IPS-18a (cell line): ENCODE measurements at regions not wholly inside any gene's neighbourhood (a gene's known extent, or its start where the extent isn't known, plus 50 kb on each side); places are given as distances from the start of the nearest gene placed in this dataset.

Experiments
- H3K27ac ChIP-seq: one replicate; pipeline ENCODE4 v1.5.1; 2013; ENCODE audit warnings: low read length
- H3K27me3 ChIP-seq: one replicate; pipeline ENCODE4 v1.6.1; 2013; ENCODE audit warnings: mild to moderate bottlenecking, low read length; ENCODE audit not compliant: control insufficient read depth, insufficient read depth
- H3K36me3 ChIP-seq: one replicate; pipeline ENCODE4 v1.6.1; 2013; ENCODE audit warnings: low read depth, low read length; ENCODE audit not compliant: control insufficient read depth
- H3K4me1 ChIP-seq: one replicate; pipeline ENCODE4 v1.6.1; 2013; ENCODE audit warnings: low read depth, low read length; ENCODE audit not compliant: control insufficient read depth
- H3K4me3 ChIP-seq: one replicate; pipeline ENCODE4 v1.5.1; 2013; ENCODE audit warnings: low read length
- H3K9ac ChIP-seq: one replicate; pipeline ENCODE4 v1.6.1; 2013; ENCODE audit warnings: mild to moderate bottlenecking, low read length, moderate library complexity
- H3K9me3 ChIP-seq: one replicate; pipeline ENCODE4 v1.6.1; 2013; ENCODE audit warnings: low read depth, low read length; ENCODE audit not compliant: control insufficient read depth

GRCh38 chr10:57706016-57706415 is 561.7 kb downstream of the IPMK start:
- Histone ChIP-seq H3K9ac (no peak overlapping the region), H3K4me1 (peaks cover 17% of the 10 kb centered on the region), H3K27ac (no peak overlapping the region)

GRCh38 chr10:57699944-57700343 is 567.8 kb downstream of the IPMK start:
- H3K36me3 ChIP-seq = no peaks in the 10 kb centered on the region
- no peak overlapping the region for H3K9ac ChIP-seq
- H3K4me1 ChIP-seq = no peaks in the 10 kb centered on the region
- no peak overlapping the region for H3K4me3 ChIP-seq
- no peaks in the 10 kb centered on the region for H3K27me3 ChIP-seq
- no peaks in the 10 kb centered on the region for H3K9me3 ChIP-seq
- H3K27ac ChIP-seq = no peak overlapping the region

More at GRCh38 chr10:57706016-57706415, 561.7 kb downstream of the IPMK start:
- Histone ChIP-seq H3K36me3 (no peaks in the 10 kb centered on the region), H3K27me3 (no peaks in the 10 kb centered on the region), H3K9me3 (no peaks in the 10 kb centered on the region), H3K4me3 (no peak overlapping the region)

- H3K9ac ChIP-seq = no peak overlapping the region
- H3K27me3 ChIP-seq = no peaks in the 10 kb centered on the region
- no peaks in the 10 kb centered on the region for H3K36me3 ChIP-seq
Observed at GRCh38 chr10:57696641-57697040, 571.1 kb downstream of the IPMK start.

GRCh38 chr10:57694956-57695608 is 572.6 kb downstream of the IPMK start:
- Histone ChIP-seq H3K27me3 (no peaks in the 10 kb centered on the region), H3K4me1 (no peaks in the 10 kb centered on the region)

More at GRCh38 chr10:57696641-57697040, 571.1 kb downstream of the IPMK start:
- H3K4me1 ChIP-seq = no peaks in the 10 kb centered on the region
- no peak overlapping the region for H3K4me3 ChIP-seq
- no peaks in the 10 kb centered on the region for H3K9me3 ChIP-seq
- no peak overlapping the region for H3K27ac ChIP-seq

GRCh38 chr10:57692255-57692980 is 575.3 kb downstream of the IPMK start:
- no peaks in the 10 kb centered on the region for H3K36me3 ChIP-seq
- no peaks in the 10 kb centered on the region for H3K27me3 ChIP-seq
- no peaks in the 10 kb centered on the region for H3K4me1 ChIP-seq
- H3K27ac ChIP-seq = no peak overlapping the region
- no peak overlapping the region for H3K9ac ChIP-seq
- no peak overlapping the region for H3K4me3 ChIP-seq
- H3K9me3 ChIP-seq = no peaks in the 10 kb centered on the region

More at GRCh38 chr10:57694956-57695608, 572.6 kb downstream of the IPMK start:
- Histone ChIP-seq H3K4me3 (no peak overlapping the region), H3K9me3 (no peaks in the 10 kb centered on the region), H3K36me3 (no peaks in the 10 kb centered on the region), H3K9ac (no peak overlapping the region), H3K27ac (no peak overlapping the region)

GRCh38 chr10:57689596-57690297 is 577.9 kb downstream of the IPMK start:
- no peaks in the 10 kb centered on the region for H3K27me3 ChIP-seq
- H3K9me3 ChIP-seq = no peaks in the 10 kb centered on the region
- no peaks in the 10 kb centered on the region for H3K36me3 ChIP-seq
- H3K4me3 ChIP-seq = no peak overlapping the region
- H3K4me1 ChIP-seq = no peaks in the 10 kb centered on the region
- H3K27ac ChIP-seq = no peak overlapping the region
- no peak overlapping the region for H3K9ac ChIP-seq

- no peak overlapping the region for H3K4me3 ChIP-seq
- no peak overlapping the region for H3K9ac ChIP-seq
- H3K4me1 ChIP-seq = no peaks in the 10 kb centered on the region
- H3K36me3 ChIP-seq = no peaks in the 10 kb centered on the region
- no peak overlapping the region for H3K27ac ChIP-seq
- no peaks in the 10 kb centered on the region for H3K27me3 ChIP-seq
- no peaks in the 10 kb centered on the region for H3K9me3 ChIP-seq
Observed at GRCh38 chr10:57679916-57680315, 587.8 kb downstream of the IPMK start.

- no peak overlapping the region for H3K9ac ChIP-seq
- no peaks in the 10 kb centered on the region for H3K9me3 ChIP-seq
Observed at GRCh38 chr10:57675125-57675524, 592.6 kb downstream of the IPMK start.

GRCh38 chr10:57673446-57673960 is 594.2 kb downstream of the IPMK start:
- no peak overlapping the region for H3K9ac ChIP-seq
- H3K27me3 ChIP-seq = no peaks in the 10 kb centered on the region
- no peaks in the 10 kb centered on the region for H3K36me3 ChIP-seq
- no peaks in the 10 kb centered on the region for H3K4me1 ChIP-seq
- no peak overlapping the region for H3K4me3 ChIP-seq
- no peak overlapping the region for H3K27ac ChIP-seq
- no peaks in the 10 kb centered on the region for H3K9me3 ChIP-seq

More at GRCh38 chr10:57675125-57675524, 592.6 kb downstream of the IPMK start:
- Histone ChIP-seq H3K27me3 (no peaks in the 10 kb centered on the region), H3K36me3 (no peaks in the 10 kb centered on the region), H3K4me3 (no peak overlapping the region), H3K4me1 (no peaks in the 10 kb centered on the region), H3K27ac (no peak overlapping the region)

- H3K27me3 ChIP-seq = no peaks in the 10 kb centered on the region
- no peak overlapping the region for H3K4me3 ChIP-seq
- H3K27ac ChIP-seq = no peak overlapping the region
- H3K9ac ChIP-seq = no peak overlapping the region
- no peaks in the 10 kb centered on the region for H3K9me3 ChIP-seq
- H3K36me3 ChIP-seq = no peaks in the 10 kb centered on the region
- no peaks in the 10 kb centered on the region for H3K4me1 ChIP-seq
Observed at GRCh38 chr10:57664815-57665214, 602.9 kb downstream of the IPMK start.

GRCh38 chr10:57663401-57663800 is 604.3 kb downstream of the IPMK start:
- H3K4me1 ChIP-seq = no peaks in the 10 kb centered on the region
- no peak overlapping the region for H3K4me3 ChIP-seq
- no peaks in the 10 kb centered on the region for H3K9me3 ChIP-seq
- H3K27ac ChIP-seq = no peak overlapping the region
- no peak overlapping the region for H3K9ac ChIP-seq
- H3K27me3 ChIP-seq = no peaks in the 10 kb centered on the region
- H3K36me3 ChIP-seq = no peaks in the 10 kb centered on the region
